Posterior vena cava (tissue), 2 donors: ENCODE measurements at regions not wholly inside any gene's neighbourhood (a gene's known extent, or its start where the extent isn't known, plus 50 kb on each side); places are given as distances from the start of the nearest gene placed in this dataset.
A peak's percentile ranks its signal among the peaks of the same experiment; 100 is the strongest.

Experiments used
- DNase-seq: peaks from one replicate; pipeline ENCODE4 v3.0.0-alpha.2; 2020; ENCODE audit warnings: low spot score
- intact Hi-C, 2 donors: fragments of 100-400 bp; cut with DNase I; formaldehyde crosslinking; loops; one replicate each; pipeline versions ENCODE4 v1.14.1 to v1.14.2; 2022 to 2023
- donor health status: DM: yes; HTN: yes; CAD: no.
- donor health status: DM: yes; HTN: yes; CAD: no.

DNA sequence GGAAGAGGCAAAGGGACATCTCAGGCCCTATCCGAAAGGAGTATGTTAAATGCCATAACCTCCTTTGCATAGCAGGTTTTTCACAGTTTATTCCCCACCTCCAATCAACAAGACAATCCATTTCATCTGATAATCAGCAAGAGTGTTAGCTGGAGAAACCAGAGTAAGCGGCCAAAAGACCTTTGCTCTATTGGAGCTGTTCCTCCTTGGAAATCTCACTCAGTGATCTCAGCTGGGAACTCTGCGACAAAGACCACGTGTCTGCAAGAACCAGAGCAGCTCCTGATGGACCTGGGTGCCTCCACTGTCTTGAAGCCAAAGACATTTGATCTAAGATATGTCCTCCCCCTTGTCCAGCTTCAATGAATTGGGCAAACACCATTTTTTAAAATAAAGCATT is 241.0 kb downstream of the SEC61B start:
- no peak for DNase-seq
- intact Hi-C loops = no loop called here

DNA sequence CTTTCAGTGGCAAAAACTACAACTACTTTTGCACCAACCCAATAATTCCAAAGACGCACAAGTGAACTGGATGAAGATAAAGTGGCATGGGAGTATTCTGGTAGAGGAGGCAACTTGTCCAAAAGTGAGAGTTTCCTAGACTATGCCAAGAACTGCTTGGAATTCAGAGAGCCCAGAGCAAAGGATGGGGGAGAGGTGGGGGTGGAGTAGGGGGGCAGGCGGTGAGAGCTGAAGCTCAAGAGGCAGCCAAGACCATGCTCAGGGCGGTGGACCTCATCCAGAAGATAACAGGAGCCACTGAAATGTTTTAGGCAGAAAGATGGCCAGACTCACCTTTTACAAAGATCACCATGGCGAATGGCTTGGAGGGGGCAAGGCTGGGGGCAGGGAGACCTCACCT is 242.5 kb downstream of the SEC61B start:
- no peak for DNase-seq
- intact Hi-C loops = no loop called here

DNA sequence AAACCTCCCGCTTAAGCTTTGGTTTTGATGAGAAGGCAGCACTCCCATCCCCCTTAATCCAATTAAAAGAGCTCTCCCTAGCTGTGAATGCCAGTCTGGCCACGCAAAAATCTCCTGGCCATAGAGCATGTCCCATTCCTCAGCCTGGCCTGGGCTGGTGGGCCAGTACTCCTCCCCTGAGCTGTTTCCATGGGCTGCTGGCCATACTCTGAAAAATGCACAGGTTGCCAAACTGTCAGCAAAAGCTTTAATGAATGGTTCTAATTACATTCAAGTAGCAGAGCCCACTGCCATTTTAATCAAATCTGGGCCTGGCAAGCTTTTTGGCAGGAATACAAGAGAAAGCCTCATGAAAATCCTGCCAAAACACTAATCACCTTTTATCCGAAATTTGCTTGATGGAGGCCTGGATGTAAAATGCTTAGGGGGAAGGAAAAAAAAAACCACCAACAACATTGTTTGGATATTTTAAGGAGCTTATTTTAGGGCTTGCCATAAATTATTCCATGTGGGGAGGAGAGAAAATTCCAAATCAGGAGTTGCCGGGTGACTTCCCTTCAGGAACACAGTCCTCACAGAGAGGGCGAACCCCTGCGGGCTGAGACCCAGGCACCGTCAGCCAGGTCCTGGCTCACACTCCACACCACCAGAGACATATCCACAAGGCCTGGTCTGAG is 243.3 kb downstream of the SEC61B start:
- intact Hi-C loops = no loop called here
- DNase-seq = no peak

DNA sequence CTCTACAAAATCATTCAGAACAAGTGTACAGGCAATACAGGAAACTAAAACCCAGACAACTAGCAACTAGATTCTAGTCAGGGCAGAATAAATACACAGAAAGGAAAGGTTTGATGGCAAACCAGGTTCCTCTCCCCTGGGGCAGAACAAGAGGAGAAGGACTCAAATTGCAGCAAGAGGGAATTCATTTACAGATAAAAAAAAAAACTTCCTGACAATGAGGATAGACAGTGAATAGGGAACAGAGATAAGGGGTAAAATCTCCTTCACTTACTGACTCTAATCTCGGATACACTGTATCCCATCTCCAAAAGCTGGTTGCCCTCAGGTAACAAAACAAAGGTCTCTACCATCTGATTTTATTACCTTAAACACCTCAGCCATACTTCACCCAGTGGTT is 244.0 kb downstream of the SEC61B start:
- intact Hi-C loops = no loop called here
- no peak for DNase-seq

DNA sequence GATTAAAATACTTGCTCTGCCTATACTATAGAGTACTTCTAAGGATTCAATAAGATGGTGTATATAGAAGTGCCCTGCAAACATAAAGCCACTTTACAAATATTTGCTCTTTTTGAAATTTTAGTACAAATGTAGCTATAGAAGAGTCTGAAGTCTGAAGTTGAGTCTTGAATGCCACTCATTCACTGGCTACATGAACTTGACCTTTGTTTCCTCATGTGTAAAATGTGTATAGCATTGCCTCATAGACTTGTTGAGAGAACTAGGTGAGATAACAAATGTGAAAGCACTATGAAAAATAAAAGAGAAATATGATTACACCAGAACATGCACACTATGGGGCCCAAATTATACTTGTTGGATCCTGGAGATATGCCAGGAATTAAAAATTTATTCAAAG is 244.7 kb downstream of the SEC61B start:
- intact Hi-C loops = no loop called here
- no peak for DNase-seq

DNA sequence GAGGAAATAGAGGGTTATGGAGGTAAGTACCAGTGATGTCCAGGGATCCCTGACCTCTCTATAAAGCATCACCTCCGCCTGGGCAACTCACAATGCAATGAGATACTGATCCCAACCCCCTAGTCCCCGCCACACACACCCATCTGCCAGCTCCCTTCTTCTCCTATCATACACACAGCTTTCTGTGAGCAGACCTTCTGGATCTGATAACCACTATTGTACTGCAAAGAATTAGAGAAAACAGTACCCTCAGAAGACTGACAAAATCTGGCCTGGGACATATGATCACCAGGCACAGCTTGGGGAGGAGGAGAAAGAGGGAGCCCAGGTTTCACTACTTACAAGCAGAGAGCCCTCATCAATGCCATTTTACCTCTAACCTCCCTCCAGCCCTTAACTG is 249.0 kb downstream of the SEC61B start:
- intact Hi-C loops = no loop called here
- DNase-seq = no peak

DNA sequence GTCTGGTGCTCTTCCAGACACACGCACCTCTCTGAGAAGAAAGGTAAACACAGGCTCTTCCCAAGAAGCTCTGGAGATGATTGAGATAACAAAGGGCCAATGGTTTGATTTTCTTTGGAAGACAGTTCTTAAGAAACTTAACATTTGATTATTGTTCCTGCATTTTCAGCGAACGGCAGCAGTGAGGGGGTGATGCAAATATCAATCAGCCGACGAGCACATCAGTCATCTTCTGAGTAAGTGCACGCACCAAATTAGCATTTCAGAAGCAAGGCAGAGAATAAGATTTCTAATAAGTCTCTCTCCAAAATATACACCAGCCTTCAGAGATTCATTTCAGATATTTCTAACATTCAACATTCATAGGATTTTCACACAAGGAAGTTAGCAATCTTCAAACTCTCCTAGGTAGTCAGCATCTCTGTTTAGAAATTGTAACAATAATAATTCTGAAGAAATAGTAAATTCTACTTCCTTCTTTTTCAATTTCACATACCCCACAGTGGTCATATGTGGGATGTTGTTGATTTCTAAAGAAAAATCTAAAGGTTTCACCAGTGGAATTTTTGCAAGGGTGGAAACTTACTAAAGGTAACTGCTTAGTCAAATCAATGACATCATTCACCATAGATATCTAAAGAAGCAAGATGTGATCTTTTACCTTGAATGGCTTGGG is 250.3 kb downstream of the SEC61B start:
- no peak for DNase-seq
- intact Hi-C loops = no loop called here

DNA sequence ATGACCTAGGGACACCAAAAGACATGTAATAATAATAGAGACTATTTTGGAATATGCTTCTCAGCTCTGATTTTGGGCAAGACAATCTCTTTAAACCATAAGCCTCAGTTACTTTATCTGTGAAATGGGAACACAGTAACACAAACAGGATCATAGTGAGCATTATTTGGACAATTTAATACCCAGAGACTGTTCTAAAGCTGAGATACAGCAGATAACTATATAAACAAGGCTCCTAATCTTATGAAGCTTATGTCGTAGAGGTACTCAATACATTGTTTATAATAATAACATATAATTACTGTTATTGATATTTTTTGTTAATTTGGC is 250.8 kb downstream of the SEC61B start:
- intact Hi-C loops = no loop called here
- no peak for DNase-seq

DNA sequence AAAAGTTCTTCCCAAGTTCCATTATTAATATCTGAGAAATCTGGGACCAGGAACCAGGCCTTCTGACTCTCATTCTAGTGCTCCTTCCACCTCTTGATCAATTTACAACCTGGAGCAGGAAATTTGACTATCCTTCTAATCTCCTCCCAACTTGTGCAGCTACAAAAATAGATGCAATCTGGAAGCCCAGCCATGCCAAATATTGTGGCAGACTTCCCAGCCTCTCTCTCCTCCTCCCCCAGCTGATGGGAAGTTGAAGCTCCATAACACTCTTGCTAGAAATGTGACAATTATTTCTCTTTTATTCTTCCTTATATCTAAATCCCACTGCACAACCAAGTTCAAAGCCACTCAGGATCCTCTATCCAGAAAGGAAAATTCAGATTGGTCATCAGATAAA is 252.1 kb downstream of the SEC61B start:
- intact Hi-C loops = no loop called here
- DNase-seq = no peak

DNA sequence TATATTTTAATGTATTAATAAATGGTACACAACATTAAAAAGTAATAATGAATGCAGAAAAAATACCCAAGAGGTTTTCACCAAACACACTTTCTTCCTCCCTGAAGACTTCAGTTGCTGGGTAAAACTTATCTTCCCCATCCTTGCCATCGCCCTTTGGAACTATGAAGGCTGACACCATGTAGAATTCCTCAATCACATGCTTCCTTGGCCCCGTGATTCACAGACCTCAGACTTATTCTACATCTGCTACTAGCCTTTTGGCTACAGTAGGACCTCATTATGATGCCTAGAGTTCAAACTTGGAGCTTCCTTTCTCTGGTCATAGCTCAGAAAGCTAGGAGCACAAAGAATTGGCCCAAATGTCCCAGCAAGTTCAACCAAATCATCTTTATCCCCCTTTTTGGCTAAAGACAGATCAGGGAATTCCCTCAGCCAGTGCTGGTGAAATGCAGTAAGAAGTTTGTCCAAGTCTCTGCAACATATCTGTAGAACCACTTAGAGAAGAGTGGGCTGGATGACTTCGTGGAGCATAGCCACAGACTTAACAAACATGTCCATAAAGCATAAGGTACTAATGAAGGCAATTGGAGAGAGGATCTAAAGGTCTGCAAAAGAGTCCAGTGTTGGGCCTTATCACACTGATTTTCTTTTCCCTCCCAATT is 253.5 kb downstream of the SEC61B start:
- intact Hi-C loops = no loop called here
- no peak for DNase-seq

DNA sequence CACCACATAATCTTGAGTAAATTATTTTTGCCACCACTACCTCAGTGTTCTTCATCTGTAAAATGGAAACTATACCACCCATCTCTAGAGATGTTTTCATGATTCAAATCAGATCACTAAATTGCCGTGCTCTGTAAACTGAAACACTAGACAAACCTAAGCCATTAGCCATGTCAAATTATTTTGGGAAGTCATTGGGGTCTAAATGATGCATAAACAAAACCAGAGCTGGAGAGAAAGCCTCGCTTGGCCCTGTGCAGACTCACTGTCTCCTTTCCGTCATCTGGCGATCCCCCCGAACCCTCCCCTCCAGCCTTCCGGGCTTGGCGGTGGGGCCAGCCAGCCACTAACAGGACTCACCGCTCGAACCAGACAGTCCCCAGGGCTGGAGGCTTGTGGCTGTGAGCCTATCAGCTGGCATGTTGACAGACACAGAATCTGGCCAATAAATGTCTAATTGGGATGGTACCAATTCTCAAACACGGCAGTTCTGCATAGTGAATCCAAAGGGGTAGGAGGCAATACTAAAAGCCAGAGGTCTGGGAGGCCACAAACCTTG is 256.5 kb downstream of the SEC61B start:
- intact Hi-C loops = no loop called here
- DNase-seq = peak; percentile 82

DNA sequence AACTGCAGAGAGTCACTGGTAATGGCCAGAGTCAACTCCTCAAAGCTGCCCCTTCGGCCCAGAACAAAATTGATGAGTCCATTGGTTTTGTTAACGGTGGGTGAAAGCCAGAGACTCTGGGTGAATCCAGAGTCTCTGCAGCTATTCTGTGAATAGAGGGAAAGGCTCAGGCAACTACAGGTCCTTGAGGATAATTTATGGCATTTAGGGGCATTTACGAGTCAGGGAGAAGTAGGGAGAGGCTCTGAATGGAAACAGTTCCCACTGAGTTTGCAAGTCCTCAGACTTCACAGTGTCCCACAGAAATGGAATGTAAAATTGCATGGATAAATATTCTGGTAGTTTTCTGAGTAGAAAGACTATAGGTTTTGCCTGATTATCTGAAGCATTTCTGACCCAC is 257.8 kb downstream of the SEC61B start:
- intact Hi-C loops = no loop called here
- no peak for DNase-seq

DNA sequence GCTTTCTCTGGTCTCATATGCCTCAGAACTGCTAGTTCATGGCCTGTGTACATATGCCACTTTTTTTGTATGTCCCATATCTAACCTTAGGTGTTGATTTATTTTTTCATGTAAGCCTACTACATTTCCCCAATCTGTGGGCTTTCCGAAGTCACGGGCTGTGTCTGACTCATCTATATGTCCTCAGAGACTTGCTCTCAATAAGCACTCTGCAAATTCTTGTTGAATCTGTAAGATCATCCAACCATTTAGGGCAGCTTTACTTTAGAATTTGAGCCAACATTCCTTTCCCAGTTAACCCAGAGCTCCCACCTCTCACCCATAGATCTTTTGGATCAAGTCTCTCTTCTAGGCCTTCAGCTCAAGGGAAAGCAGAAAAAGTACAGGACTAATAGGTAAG is 263.4 kb downstream of the SEC61B start:
- DNase-seq = no peak
- intact Hi-C loops = no loop called here

DNA sequence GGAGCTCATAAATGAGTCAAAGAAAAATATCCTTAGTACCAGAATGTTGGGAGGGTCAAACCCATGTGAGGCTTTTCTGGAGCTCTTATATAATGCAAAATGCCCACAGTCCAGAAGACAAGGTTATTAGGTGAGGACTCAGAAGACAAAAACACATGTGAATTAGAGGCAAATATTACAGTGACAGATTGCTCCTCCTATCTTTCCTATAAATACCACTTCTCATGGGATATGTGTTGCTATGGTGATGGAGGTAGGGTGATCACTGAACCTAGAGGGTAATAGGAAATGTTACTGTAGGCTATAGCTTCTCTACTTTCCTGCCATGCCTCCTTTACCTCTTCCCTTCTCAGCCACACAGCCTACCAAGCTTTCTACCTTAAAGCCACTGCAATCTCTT is 264.6 kb downstream of the SEC61B start:
- DNase-seq = no peak
- intact Hi-C loops = no loop called here

DNA sequence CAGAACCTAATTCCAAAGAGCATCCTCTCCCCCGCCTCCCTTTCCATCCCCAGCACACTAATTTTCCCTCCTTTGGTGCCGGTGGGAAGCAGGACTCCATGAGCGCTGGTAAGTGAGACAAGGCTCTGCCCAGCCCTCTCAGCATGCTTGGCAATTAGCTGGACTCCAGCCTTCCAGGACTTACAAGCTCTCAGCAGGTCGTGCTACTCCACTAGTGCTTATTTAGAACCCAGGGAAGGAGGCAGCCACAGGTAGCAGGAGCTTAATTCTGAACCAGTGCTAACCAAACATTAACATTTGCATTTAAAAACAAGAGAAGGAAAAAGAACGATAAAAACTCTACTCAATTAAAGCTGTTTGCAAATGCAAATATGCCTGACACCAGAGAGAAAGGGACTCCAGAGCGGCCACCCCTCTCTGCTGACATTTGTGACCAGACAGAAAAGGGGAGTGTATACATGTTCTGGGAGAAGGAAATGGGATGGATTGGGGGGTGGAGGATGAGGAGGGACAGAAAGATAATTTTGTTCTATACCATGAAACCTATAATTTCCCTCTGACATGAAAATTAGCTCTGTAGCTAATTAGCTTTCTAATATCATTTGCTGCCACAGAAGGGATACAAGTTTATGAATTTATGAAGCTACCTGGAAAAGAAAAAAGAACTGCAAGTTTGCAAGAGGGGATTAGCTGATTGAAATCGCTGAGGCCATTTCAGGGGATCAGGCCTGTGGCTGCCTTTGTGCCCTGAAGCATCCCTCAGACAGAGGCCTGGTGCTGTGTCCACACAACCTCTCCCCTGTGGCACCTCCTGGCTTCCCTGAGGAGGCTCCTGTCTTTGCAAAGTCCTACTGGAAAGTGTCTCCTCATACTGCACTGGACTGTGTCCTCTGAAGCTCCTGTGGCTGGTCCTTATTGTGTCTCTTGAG is 266.3 kb downstream of the SEC61B start:
- no peak for DNase-seq
- intact Hi-C loops = no loop called here

DNA sequence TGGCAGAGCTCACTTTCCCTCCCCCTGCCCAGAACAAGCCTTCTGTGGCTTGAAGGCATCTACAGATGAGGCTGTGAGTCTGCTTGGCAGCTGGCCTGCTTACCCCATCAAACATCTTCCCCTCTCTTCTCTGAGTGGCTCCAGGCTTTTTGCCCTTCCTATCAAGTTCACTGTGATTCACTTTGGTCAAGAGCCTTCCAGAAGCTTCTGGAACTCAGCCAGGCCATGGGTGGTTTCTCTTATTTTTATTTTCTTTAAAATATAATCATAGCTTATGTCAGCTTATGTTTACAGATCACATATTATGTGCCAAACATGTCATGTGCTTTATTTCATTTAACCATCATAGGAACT is 267.0 kb downstream of the SEC61B start:
- no peak for DNase-seq
- intact Hi-C loops = no loop called here

DNA sequence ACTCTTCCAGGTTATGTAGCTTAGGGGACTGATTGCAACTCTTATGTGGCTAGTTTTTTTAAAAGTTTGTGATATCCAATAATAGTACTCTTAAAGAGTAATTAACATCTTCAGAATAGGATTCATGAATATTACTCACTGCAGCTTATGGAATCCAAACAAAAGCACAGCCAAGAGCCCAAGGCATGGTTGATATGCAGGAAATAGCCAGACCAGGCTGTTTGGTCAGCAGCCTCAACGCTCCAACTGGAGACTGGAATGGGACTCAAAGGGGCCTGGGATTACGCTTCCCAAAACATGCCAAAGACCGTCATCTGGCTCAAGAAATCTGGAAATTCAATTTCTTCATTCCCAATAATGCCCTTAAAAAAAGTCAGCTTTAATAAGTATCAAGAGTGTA is 268.6 kb downstream of the SEC61B start:
- intact Hi-C loops = no loop called here
- DNase-seq = no peak

DNA sequence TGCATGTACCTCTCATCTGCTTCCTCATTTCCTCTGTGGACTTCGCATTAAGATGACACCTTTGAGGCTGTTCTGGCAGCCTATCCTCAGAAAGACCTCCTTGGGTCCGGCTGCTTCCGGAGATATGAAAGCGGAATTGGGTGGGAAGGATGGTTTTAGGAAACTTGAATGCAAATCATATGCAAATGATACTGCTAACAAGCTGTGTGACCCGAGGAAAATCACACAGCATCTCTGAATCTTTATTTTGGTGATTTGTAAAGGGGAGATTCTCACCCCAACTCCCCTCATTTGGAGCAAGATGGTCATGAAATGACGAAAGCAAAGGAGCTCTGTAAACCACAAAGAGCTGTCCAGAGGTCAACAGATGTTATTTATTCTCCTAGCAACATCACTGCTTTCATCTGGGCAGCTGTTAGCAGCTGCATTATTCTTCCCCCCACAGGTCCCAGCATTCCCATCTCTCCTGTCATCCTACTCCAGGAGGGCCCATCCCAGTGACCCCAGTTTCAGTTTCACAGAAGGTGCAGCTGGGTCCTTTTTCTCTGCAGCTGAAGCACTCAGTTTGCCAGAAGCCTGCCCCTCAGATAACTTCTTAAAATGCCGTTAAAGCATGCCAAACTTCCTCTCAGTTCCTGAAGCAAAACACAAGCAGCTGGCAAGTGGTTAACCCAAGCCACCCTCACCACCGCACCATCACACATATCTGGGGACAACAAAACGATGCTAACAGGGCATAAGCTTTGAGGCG is 269.5 kb downstream of the SEC61B start:
- DNase-seq = no peak
- intact Hi-C loops = no loop called here

DNA sequence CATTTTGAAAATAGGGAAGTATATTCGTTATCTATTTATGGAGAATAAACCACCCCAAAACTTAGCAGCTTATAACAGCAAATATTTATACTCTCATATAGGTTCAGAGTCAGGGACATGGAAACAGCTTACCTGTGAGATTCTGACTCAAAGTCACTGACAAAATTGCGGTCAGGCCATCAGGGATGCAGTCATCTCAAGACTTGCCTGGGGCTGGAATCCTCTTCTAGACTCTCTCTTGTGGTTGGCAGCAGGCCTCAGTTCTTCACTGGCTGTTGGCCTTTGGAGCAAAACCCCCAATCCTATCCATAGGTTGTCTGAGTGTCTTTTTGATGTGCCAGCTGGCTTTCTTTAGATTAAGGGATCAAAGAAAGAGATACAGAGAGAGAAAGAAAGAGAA is 275.6 kb downstream of the SEC61B start:
- no peak for DNase-seq
- intact Hi-C loops = no loop called here
